ENCODE measurements at regions not wholly inside any gene's neighbourhood (a gene's known extent, or its start where the extent isn't known, plus 50 kb on each side); places are given as distances from the start of the nearest gene placed in this dataset.

- Histone ChIP-seq H3K4me3 (replicated peaks in 1 of 3; ENCODE audit: insufficient read depth in 1 of 3, low read depth in 1 of 3, low read length in 3 of 3) (no peak overlapping the region), H3K27ac (ENCODE audit: insufficient read depth, low read depth, low read length) (no peak overlapping the region), H3K36me3 (ENCODE audit: control insufficient read depth in 2 of 2, extremely low read depth in 1 of 2, insufficient read depth in 2 of 2, low read length in 2 of 2) (no peaks in the 10 kb centered on the region), H3K4me1 (ENCODE audit: control insufficient read depth, extremely low read depth, insufficient read depth, low read length) (peaks cover under 1% of the 10 kb centered on the region), H4K20me1 (replicated peaks; ENCODE audit: control insufficient read depth, extremely low read depth, insufficient read depth, low read length) (no peaks in the 10 kb centered on the region), H3K4me2 (ENCODE audit: insufficient read depth, low read length) (no peak overlapping the region), H3K79me2 (ENCODE audit: control insufficient read depth, insufficient read depth, low read length) (no peaks in the 10 kb centered on the region), H3K27me3 (ENCODE audit: control insufficient read depth in 2 of 2, insufficient read depth in 2 of 2, low read length in 2 of 2) (no peaks in the 10 kb centered on the region), H3K9me3 (replicated peaks; ENCODE audit: control insufficient read depth, insufficient read depth, low read length) (no peaks in the 10 kb centered on the region), H3K9ac (replicated peaks; ENCODE audit: extremely low read depth, insufficient read depth, low read length) (no peak overlapping the region), H3K9me1 (replicated peaks; ENCODE audit: control insufficient read depth, extremely low read depth, insufficient read depth, low read length) (no peaks in the 10 kb centered on the region), H2AFZ (ENCODE audit: low read depth, low read length) (no peak overlapping the region)
- intact Hi-C loops (cut with micrococcal nuclease), result no loop called here
- FAIRE-seq (no peak), DNase-seq (ENCODE audit: low read depth, low spot score) (no peak)
- no TSS peak for BruUV-seq (replicated peaks)
- POLR2A ChIA-PET, result no interaction called here
- CTCF ChIA-PET, result interaction anchor here (1.3 kb wide), 1 partner anchor 66 kb away, joined by 4 read pairs; no protein-coding TSS in a partner anchor
- dilution Hi-C loops (cut with MboI; ENCODE audit: extremely low pct_ligation_motif_present, low sequenced_read_pairs), result no loop called here
- TF ChIP-seq JUN (IDR thresholded peaks at IDR 0.05; ENCODE audit: borderline replicate concordance, insufficient read depth, insufficient read length, low read depth) (no peak), POLR2A (IDR thresholded peaks at IDR 0.05; ENCODE audit: low read depth, low read length) (no peak), CTCF (IDR thresholded peaks at IDR 0.05; ENCODE audit: extremely low read depth in 1 of 2, insufficient read depth in 1 of 2, low read depth in 1 of 2, low read length in 2 of 2) (no peak), POLR2AphosphoS5 (IDR thresholded peaks at IDR 0.05; ENCODE audit: insufficient read depth, low read depth, low read length) (no peak), FOS (IDR thresholded peaks at IDR 0.05; ENCODE audit: borderline replicate concordance, insufficient read depth, low read length) (no peak)
These were observed 464.9 kb upstream of the MPDZ start for GRCh38 chr9:13744261-13744901.

- ChIA-PET POLR2A (no interaction called here), CTCF (interaction anchor here (1.3 kb wide), 1 partner anchor 13 kb away, joined by 3 read pairs; no protein-coding TSS in a partner anchor)
- H3K9ac ChIP-seq (replicated peaks; ENCODE audit: extremely low read depth, insufficient read depth, low read length), result no peak overlapping the region
- no peaks in the 10 kb centered on the region for H3K27me3 ChIP-seq (ENCODE audit: control insufficient read depth in 2 of 2, insufficient read depth in 2 of 2, low read length in 2 of 2)
- H3K9me1 ChIP-seq (replicated peaks; ENCODE audit: control insufficient read depth, extremely low read depth, insufficient read depth, low read length), result no peaks in the 10 kb centered on the region
- intact Hi-C loops (cut with micrococcal nuclease) (no loop called here), dilution Hi-C loops (cut with MboI; ENCODE audit: extremely low pct_ligation_motif_present, low sequenced_read_pairs) (no loop called here)
- no peak for TF ChIP-seq POLR2A (IDR thresholded peaks at IDR 0.05; ENCODE audit: low read depth, low read length)
- TF ChIP-seq GATA2 (IDR thresholded peaks at IDR 0.05; ENCODE audit: insufficient read depth, insufficient read length, low read depth, low read length), result no peak
- BruUV-seq (replicated peaks), result no TSS peak
- H3K4me2 ChIP-seq (ENCODE audit: insufficient read depth, low read length), result no peak overlapping the region
- no peaks in the 10 kb centered on the region for H3K36me3 ChIP-seq (ENCODE audit: control insufficient read depth in 2 of 2, extremely low read depth in 1 of 2, insufficient read depth in 2 of 2, low read length in 2 of 2)
- H3K79me2 ChIP-seq (ENCODE audit: control insufficient read depth, insufficient read depth, low read length), result no peaks in the 10 kb centered on the region
- no peaks in the 10 kb centered on the region for H3K9me3 ChIP-seq (replicated peaks; ENCODE audit: control insufficient read depth, insufficient read depth, low read length)
- H3K4me1 ChIP-seq (ENCODE audit: control insufficient read depth, extremely low read depth, insufficient read depth, low read length), result no peaks in the 10 kb centered on the region
- FAIRE-seq (no peak), DNase-seq (ENCODE audit: low read depth, low spot score) (no peak)
- no peak overlapping the region for H3K4me3 ChIP-seq (replicated peaks in 1 of 3; ENCODE audit: insufficient read depth in 1 of 3, low read depth in 1 of 3, low read length in 3 of 3)
- H3K27ac ChIP-seq (ENCODE audit: insufficient read depth, low read depth, low read length), result no peak overlapping the region
- H2AFZ ChIP-seq (ENCODE audit: low read depth, low read length), result no peak overlapping the region
- H4K20me1 ChIP-seq (replicated peaks; ENCODE audit: control insufficient read depth, extremely low read depth, insufficient read depth, low read length), result no peaks in the 10 kb centered on the region
These were observed 458.4 kb upstream of the MPDZ start for GRCh38 chr9:13737885-13738284.

Measured in endothelial cell of umbilical vein (primary cell).